RPMI7951 (cell line): ENCODE measurements at regions not wholly inside any gene's neighbourhood (a gene's known extent, or its start where the extent isn't known, plus 50 kb on each side); places are given as distances from the start of the nearest gene placed in this dataset.

Experiments
- DNase-seq: peaks from one replicate; pipeline ENCODE4 v3.0.0-alpha.2; 2012; ENCODE audit warnings: low read depth

DNA sequence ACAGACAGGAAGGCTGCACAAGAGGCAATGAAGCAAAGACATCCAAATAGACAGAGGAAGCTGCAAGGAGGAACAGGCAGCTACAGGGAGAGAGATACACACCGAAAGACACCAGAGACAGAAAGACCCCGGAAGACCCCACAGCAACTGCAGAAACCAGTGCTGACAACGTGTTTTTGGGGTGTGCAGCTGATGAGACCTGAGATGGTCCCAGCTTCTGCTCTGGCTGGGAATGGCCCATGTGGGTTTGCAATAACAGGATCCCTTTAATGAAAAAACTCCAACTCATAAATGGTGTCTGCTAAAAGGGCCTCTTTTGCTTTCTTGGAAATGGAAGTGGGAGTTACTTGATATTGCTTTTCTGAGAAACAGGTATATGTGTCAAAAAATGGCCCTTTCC lies 101.5 kb upstream of the CDH11 start:
- DNase-seq = no peak

DNA sequence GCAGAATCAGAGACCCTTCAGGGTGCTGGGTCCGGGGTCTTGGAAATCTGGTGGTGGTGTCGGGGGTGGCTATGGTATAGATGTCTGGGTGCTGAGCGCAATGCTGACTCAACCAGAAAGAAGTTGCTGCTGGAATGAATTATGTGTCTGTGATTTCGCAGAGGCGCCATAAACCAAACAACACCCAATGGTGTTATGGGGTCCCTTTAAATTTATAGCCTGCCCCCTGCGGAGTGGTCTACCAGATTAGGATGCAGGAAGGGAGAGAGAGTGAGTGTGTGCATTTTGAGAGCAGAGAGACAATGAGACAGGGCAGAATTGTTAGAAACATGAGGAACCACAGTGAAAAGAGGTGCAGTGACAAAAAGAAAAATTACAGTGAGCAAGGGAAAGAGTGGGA lies 100.7 kb upstream of the CDH11 start:
- no peak for DNase-seq

DNA sequence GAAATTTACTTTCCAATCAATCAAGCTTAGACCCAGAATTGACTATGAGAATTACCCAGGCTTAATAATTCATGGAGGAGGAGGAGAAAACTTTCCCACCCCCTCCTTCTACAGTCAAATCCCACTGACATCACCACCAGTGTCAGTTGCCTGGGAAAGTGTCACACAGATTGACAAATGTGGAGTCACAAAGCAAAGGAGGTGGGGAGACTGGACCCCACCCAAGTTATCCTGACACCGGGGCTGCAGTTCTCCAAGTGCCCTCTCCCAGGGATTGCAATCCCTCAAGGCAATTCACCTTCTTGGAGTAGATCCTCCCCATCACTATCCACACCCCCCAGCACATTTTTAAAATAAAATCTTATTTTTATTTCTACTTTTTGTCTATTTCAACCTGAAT lies 100.2 kb upstream of the CDH11 start:
- DNase-seq = no peak

DNA sequence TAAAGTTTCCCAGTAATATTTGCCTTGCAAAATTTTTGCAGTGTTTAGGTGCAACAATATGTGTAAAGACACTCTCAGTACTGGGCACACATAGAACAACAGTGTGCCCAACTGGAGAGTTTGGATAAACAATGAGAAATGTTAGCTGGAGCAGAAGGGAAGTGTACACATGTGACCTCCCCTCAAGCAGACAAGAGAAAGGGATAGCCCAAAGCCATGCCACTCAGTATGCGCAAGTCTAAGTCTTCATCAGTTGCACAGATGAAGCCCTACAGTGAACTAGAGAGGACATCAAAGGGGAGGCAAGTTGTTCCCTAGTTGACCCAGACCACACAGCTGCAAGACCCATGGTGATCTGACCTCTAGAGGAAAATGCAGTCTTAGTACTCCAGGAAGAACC lies 97.9 kb upstream of the CDH11 start:
- DNase-seq = no peak

DNA sequence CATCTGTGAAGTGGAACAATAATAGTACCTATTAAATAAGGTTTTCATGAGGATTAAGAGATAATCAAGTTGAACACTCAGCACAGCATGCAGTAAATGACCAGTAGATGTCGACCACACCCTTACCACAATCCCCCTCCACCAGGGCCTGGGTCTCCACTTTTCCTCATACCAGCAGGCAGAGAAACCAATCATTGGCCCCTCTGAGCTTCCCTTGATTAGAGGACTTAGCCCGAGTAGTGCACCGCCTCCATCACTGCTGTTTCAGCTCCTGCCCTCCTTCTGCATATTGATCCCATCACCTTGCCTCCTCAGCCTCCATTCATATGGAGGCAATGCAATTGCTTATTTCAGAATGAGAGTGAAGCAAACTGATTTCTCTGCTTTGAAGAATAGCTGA lies 96.5 kb upstream of the CDH11 start:
- no peak for DNase-seq

DNA sequence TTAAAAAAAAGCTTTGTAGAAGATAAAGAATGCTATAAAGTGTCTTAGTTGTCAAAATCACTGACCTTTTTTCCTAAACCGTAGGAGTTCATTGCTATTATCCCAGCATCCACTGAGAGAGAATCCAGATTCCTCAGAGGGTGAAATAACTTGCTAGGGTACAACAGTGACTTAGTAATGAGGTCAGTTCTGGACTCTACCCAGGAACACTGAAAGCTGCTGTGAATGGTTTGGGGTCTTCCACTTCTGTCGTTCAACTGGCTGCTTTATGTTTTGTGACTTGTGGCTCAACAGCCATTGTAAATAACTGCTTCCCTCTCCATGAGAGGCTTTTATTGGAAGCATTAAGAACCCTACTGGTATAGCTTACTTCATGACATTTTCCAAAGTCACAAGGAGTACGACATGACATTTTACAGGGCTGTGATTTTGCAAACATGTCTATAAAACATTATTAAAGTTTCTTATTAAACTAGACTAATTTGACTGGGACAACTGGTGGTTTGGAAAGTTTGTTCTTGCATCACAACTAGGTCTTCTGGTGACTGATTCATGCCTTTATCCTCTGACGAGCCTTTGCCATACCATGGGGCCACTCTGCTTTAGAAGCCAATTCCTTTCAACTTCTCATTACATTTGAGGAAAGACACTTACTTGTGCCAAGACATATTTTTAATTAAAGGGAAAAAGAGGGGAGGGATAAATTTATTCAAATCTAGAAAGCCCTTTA lies 92.2 kb upstream of the CDH11 start:
- peak; percentile 30 for DNase-seq

DNA sequence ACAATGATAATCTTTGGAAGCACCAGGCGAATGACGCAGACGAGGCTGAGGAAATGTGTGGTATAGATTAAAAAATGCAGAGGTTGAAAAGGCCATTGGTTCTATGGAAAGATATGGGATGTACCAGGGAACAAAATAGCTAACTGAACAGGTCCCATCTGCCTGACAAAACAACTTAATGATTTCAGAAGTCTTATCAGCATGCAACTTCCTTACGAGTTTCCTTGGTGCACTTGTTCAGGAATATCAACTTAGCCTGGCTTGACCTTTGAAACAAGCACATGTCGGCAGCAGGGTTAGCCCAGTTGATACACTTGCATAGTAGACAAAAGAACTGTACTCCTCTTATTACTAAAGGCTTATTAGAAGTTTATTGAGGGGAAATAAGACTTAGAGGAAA lies 90.9 kb upstream of the CDH11 start:
- no peak for DNase-seq

DNA sequence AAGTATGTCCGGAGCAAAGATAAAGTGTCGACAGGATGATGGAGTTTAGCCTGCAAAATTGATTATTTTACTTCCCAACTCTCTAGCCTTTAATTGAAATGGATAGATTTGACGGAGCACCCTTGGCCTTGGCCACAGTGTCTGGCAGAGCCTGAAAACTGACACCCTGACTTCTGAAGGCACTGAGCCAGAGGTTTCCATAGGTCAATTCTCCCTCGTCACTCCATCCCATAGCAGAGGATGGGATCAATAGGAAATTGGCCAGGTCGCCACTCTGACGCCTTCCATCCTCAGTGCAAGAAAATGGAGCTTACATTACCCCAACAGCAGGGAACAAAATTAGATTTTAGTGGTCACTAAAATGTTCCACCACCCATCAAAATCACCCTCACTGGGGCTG lies 90.4 kb upstream of the CDH11 start:
- no peak for DNase-seq

DNA sequence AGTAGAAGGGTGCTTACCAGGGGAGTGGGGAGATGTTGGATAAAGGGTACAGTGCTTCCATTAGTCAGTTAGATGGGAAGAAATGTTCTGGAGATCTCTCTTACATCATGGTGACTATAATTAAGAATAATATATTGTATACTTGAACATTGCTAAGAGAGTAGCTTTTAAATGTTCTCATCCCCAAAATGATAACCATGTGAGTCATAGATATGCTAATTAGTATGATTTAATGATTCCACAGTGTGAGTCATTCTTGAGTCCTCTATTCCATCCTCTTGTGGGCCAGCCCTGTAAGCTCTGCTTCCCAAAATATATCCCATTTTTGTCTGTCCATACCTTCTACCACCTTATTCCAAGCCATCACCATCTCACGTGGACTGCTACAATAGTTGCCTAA lies 80.6 kb upstream of the CDH11 start:
- peak; percentile 78 for DNase-seq

DNA sequence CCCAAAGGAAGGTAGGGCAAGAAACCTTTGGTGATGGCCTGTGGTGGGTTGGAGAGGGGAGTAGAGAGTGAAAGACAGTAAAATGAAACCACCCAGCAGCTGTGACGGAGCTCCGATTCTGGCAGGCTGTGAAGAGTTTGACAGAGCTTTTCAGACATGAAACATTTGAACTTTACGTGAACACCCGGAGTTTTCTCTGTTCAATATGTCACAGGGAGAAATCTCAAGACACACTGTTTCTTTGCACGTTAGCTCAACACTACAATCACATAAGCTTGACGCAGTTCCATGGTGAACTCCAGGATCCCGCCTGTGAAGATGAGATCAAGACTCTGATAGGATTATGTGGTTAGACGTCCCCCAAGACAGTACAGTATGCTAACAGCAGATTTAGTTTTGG lies 79.6 kb upstream of the CDH11 start:
- peak; percentile 91 for DNase-seq

DNA sequence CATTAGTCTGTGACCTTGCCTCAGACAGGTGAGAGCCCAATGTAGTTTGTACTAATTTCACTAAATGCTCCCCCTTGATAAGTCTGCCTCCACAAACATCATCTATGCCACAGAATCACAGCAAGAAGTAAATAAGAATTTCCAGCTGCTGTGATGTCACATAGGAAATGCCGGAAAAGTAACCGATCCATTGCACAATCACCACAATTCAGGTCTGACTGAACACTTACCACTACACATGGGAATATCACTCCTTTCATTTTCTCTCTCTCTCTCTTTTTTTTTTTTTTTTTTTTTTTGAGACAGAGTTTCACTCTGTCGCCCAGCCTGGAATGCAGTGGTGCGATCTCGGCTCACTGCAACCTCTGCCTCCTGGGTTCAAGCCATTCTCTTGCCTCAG lies 79.0 kb upstream of the CDH11 start:
- peak; percentile 87 for DNase-seq

DNA sequence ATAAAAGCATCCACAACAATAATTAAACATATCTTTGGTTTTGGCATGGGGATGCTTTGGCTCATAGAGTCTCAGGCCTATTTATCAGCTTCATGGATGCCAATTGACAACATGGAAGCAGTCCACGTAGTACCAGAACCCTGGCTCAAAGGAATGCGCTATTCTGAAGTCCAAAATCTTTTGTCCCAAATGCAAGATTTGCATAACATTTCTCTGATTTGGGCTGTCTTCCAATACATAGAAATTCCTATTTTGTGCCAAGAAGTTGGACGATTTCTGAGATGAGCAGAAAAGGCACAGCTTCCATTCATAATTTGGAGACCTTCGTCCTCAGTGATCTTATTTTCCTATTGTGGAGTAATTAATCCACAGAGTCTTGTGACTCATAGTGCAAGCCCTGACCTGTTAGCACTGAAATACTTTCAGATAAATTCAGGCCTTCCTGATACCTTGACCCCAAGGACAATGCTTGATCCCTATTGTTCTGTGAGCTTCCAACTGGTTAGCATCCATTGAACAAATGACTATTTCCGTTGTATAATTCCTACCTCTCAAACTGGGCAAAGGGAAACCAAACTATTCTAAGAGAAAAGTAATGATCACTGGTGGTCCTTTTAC lies 78.4 kb upstream of the CDH11 start:
- DNase-seq = no peak

DNA sequence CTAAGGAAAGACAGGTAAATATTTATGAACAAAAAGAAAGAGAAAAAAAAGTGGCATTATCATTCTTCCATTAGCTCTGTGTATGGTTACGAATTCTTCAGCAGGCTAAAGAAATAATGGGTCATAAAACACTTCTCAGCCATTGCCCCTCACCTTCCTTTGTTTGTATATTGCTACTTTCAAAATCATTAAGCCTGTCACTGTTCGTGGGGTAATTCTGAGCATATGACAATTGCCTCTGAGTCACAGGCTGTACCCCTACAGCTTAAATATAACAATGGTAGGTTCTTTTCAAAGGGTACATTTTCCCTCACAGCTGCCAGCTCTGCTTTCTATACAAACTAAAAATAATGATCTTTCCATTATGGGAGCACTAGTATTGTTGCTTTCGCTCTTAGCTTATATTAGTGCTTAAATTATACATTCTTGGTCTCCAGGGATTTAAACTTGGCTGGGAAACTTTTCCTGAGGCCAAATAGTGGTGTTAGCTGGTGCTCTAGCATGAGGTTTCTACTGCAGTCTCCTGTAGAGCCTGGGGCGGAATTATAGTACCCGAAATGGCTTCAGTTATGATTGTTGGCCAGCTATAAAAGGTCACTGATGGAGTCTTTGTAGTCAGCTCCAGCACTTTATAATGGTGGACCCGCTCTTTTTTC lies 74.7 kb upstream of the CDH11 start:
- peak; percentile 57 for DNase-seq

DNA sequence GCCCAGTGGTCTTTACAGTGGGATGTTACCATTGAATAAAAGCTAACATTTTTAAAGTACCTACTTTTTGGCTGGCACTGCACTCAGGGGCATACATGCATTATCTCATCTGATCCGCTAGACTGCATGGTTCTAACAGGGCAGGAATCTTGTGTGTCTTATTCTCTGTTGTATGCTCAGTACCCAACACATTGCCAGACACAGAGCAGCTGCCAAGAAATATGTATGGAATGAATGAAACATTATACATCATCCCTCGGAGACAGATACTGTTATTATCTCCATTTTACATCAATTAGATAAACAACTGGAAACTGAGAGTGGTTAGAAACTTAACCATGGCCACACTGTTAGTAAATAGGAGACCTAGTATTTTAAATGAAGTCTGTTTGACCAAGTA lies 74.1 kb upstream of the CDH11 start:
- no peak for DNase-seq

DNA sequence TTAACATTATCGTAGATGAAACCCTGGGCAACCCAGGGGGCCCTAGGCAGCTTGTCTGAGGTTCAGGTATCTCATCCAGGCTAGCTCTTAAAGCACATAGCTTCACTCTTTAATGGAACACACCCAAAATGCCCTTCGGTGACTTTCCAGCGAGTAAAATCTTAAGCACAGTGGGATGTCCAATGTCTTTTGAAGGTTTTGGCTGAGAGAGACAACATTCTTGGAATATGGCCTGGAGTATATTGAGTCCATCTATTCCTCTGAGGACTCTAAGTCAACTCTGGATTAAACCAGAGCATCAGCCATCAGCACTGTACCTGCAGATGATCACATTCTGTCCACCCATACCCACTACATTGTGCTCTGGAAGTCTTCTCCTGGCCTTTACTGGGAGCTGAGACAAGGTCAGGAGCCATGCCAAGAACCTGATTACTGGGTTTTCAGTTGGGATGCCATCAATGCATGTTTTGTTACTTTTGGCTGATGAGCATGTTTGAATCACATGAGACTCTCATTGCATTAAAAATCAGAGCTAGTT lies 63.4 kb upstream of the CDH11 start:
- DNase-seq = no peak

DNA sequence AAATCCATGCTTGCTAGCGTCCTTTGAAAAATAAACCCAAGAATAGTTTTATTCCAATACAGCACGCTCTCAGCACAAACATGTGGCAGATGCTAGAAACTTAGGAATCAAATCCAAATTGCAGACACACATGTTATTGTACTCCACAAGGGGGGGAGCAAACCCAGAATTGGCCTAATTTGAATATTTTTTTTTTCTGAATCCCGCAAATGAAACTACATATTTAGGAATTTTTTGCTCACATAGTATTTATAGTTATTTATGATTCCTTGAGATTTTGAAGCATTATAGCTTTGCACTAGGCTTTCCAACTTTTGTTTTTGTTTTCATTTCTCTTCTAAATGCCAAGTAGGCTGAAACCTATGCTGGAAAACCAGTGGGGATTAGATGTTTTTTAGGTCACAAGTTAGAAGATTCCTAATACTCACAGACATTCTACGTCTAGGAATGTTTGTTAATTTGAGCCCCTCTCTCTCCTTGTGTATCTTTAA lies 59.3 kb upstream of the CDH11 start:
- DNase-seq = peak; percentile 35

DNA sequence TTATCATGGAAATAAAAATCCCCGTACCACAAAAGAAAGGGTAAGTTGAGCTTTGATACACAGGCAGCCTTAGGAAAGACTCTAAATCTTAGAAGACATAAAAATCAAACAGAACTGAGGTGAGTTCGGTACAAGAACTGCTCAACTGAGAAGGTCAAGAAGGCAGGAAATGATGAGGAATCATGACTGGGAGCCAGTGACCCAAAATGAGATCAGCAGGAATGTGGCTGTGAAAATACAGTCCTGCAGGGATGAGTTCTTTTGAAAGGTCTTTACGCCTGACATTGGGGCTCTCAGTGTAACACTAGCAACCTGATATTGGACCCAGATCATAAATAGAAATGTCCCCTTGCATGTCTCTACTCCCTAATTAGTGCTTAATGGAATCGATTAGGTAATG lies 56.3 kb upstream of the CDH11 start:
- peak; percentile 64 for DNase-seq

DNA sequence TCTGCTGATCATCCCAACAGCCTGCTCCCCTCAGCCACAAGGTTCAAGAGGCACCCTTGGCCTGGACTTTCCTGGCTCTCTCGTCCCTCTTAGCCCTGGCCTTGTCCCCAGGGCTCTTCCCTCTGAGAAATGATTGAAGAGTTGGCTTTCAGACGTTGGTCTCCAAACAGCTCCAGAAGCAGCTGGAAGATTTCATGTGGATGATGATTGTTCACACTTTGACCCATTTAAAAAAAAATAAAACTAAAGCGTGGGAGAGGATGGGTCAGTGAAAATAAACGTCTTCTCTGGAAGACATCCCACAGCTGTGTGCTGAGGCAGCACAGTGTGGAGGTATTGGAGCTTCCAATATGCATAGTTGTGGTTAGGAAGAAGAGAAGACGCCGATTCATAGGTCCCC lies 54.7 kb upstream of the CDH11 start:
- peak; percentile 91 for DNase-seq

DNA sequence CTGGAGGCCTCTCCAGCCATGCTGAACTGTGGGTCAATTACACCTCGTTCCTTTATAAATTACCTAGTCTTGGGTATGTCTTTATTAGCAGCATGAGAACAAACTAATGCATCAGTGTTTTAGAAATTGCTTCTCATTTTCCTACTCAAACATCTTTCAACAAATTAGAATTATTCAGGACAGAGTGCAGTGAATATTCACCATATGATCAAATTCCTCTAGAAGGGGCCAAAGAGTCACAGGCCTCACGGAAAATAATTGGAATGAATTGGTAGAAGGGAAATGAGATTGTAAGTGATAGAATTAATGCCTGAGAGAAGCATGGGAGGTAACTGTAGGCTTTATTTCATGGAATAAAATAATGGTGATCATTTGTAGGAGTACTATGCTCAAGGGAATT lies 50.5 kb upstream of the CDH11 start:
- DNase-seq = no peak
